Esophagus squamous epithelium (tissue), 4 donors: ENCODE measurements at regions not wholly inside any gene's neighbourhood (a gene's known extent, or its start where the extent isn't known, plus 50 kb on each side); places are given as distances from the start of the nearest gene placed in this dataset.
"Not testable (repeated sequence)": the region's sequence is repeated elsewhere in the genome, so short reads cannot be mapped to it uniquely, and the experiment has no call there.

Source experiments
- POLR2A ChIP-seq, 4 donors: fragments of 450-650 bp; IDR thresholded peaks; one replicate each; pipeline ENCODE4 v1.6.1; 2017; ENCODE audit warnings: antibody characterized with exemption in 4 of 4, mild to moderate bottlenecking in 4 of 4, moderate library complexity in 3 of 4
- TF ChIP-seq, protein P1 (sequence below), 6 experiments: fragments of 450-650 bp in 4 of 6; fragments of 200-600 bp in 2 of 6; sonication (generic) in 2 of 6; IDR thresholded peaks; one replicate each; pipeline ENCODE4 v1.5.1; 2016 to 2019; ENCODE audit warnings: antibody characterized with exemption in 6 of 6, mild to moderate bottlenecking in 4 of 6, moderate library complexity in 4 of 6

DNA sequence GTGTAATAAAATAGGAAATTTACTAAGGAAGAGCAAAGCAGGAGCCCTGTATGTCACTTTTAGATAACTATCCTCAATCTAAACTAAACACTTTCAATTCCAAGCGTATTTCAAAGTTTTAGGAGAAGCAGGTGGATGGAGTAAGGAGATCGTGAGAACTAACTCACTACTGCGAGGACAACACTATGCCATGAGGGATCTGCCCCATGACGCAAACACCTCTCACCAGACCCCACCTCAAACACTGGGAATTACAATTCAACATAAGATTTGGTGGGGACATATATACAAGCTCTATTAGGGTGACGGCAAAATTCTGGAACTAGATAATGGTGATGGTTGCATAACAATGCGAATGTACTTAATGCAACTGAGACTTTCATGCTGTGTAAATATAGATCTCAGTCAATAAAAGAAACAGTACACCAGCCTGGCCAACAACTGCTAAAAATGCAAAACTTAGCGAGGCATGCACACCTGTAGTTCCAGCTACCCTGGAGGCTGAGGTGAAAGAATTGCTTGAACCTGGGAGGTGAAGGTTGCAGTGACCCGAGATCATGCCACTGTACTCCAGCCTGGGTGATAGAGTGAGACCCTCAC is 99.0 kb downstream of the SYT15 start:
- TF ChIP-seq, protein P1, sequence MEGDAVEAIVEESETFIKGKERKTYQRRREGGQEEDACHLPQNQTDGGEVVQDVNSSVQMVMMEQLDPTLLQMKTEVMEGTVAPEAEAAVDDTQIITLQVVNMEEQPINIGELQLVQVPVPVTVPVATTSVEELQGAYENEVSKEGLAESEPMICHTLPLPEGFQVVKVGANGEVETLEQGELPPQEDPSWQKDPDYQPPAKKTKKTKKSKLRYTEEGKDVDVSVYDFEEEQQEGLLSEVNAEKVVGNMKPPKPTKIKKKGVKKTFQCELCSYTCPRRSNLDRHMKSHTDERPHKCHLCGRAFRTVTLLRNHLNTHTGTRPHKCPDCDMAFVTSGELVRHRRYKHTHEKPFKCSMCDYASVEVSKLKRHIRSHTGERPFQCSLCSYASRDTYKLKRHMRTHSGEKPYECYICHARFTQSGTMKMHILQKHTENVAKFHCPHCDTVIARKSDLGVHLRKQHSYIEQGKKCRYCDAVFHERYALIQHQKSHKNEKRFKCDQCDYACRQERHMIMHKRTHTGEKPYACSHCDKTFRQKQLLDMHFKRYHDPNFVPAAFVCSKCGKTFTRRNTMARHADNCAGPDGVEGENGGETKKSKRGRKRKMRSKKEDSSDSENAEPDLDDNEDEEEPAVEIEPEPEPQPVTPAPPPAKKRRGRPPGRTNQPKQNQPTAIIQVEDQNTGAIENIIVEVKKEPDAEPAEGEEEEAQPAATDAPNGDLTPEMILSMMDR (IDR thresholded peaks at IDR 0.05): not testable (repeated sequence)
- not testable (repeated sequence) for TF ChIP-seq POLR2A (IDR thresholded peaks at IDR 0.05)
